ENCODE measurements at regions not wholly inside any gene's neighbourhood (a gene's known extent, or its start where the extent isn't known, plus 50 kb on each side); places are given as distances from the start of the nearest gene placed in this dataset.

DNA sequence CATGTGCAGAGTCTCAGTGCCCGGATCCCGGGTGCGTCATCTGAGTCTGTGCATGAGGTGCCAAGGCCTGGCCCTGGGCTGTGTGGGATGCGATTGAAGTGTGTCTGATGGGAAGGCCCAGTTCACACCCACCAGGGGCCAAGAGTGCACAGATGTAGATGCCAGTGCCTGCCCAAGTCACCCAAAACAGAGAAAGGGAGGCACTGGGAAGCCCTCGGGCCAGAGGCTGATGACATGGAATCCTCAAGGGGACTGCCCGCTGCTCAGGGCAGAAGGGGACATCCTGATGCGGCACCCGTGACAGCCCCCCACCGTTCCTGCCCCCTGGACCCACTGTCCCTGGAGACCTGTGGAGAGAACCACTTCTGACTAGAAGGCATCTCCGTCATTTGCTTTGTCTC lies 72.2 kb upstream of the ZNF479 start:
- H3K27me3 ChIP-seq = no peaks in the 10 kb centered on the region
- H3K4me1 ChIP-seq = no peaks in the 10 kb centered on the region
- no peaks in the 10 kb centered on the region; the same call in none of the 2 replicates for H3K9me3 ChIP-seq
- no peaks in the 10 kb centered on the region for H3K36me3 ChIP-seq
- no peak for DNase-seq
- TF ChIP-seq, protein P1, sequence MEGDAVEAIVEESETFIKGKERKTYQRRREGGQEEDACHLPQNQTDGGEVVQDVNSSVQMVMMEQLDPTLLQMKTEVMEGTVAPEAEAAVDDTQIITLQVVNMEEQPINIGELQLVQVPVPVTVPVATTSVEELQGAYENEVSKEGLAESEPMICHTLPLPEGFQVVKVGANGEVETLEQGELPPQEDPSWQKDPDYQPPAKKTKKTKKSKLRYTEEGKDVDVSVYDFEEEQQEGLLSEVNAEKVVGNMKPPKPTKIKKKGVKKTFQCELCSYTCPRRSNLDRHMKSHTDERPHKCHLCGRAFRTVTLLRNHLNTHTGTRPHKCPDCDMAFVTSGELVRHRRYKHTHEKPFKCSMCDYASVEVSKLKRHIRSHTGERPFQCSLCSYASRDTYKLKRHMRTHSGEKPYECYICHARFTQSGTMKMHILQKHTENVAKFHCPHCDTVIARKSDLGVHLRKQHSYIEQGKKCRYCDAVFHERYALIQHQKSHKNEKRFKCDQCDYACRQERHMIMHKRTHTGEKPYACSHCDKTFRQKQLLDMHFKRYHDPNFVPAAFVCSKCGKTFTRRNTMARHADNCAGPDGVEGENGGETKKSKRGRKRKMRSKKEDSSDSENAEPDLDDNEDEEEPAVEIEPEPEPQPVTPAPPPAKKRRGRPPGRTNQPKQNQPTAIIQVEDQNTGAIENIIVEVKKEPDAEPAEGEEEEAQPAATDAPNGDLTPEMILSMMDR (IDR thresholded peaks at IDR 0.05; ENCODE audit: low read depth, low read length) = no peak
- H3K4me3 ChIP-seq (ENCODE audit: low read depth, low read length) = no peak overlapping the region

DNA sequence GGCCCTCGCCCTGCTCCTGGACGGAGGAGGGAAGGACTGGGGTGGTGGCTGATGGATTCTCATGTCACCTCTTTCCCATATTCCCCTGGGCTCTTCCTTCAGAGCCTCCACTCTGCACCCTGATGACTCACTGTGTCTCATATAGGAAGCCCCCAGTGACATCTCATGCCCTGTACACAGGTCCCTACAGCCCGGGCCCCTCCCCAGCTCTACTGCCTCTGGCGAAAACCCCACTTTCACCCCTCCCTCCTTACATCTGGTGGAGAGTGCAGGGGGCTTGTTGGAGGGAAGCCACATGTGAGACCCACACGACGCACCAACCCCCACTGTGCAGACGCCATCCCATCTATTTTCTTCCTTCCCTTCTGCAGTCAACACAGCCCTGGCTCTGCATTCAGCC lies 72.8 kb upstream of the ZNF479 start:
- TF ChIP-seq, protein P1 (IDR thresholded peaks at IDR 0.05; ENCODE audit: low read depth, low read length) = no peak
- no peaks in the 10 kb centered on the region; the same call in none of the 2 replicates for H3K9me3 ChIP-seq
- H3K4me3 ChIP-seq (ENCODE audit: low read depth, low read length) = no peak overlapping the region
- no peaks in the 10 kb centered on the region for H3K27me3 ChIP-seq
- DNase-seq = no peak
- H3K36me3 ChIP-seq = no peaks in the 10 kb centered on the region
- no peaks in the 10 kb centered on the region for H3K4me1 ChIP-seq

DNA sequence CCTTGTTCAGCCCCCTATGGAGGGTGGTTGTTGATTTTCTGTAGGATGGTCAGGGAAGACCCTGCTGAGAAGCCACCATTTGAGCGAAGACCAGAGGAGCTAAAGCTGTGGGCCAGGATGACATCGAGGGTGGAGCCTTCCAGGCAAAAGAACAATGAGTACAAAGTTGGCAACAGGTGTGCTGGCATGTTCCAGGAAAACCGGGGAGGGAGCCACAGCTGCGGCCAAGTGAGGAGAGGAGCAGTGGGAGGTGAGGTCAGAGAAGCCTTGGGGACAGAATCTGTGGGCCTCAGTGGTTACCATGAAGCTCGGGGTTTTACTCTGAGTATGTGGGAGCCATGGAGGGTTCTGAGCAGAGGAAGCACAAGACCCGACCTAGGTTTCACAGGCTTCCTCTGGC lies 75.6 kb upstream of the ZNF479 start:
- Histone ChIP-seq H3K4me3 (ENCODE audit: low read depth, low read length) (no peak overlapping the region), H3K4me1 (no peaks in the 10 kb centered on the region), H3K9me3 (no peaks in the 10 kb centered on the region; the same call in 1 of the 2 replicates), H3K27me3 (no peaks in the 10 kb centered on the region), H3K36me3 (no peaks in the 10 kb centered on the region)
- DNase-seq = no peak
- TF ChIP-seq, protein P1 (IDR thresholded peaks at IDR 0.05; ENCODE audit: low read depth, low read length) = no peak

- Histone ChIP-seq H3K27me3 (no peaks in the 10 kb centered on the region), H3K9me3 (no peaks in the 10 kb centered on the region; the same call in 1 of the 2 replicates), H3K36me3 (no peaks in the 10 kb centered on the region), H3K4me1 (no peaks in the 10 kb centered on the region), H3K4me3 (ENCODE audit: low read depth, low read length) (no peak overlapping the region)
- TF ChIP-seq, protein P1 (IDR thresholded peaks at IDR 0.05; ENCODE audit: low read depth, low read length) = no peak
- DNase-seq = no peak
These were observed 78.0 kb upstream of the ZNF479 start for GRCh38 chr7:57210212-57210611.

- no peak overlapping the region for H3K4me3 ChIP-seq (ENCODE audit: low read depth, low read length)
- no peaks in the 10 kb centered on the region for H3K27me3 ChIP-seq
- no peaks in the 10 kb centered on the region; the same call in 1 of the 2 replicates for H3K9me3 ChIP-seq
- no peaks in the 10 kb centered on the region for H3K36me3 ChIP-seq
- H3K4me1 ChIP-seq = no peaks in the 10 kb centered on the region
- TF ChIP-seq, protein P1 (IDR thresholded peaks at IDR 0.05; ENCODE audit: low read depth, low read length) = no peak
- DNase-seq = no peak
These were observed 78.6 kb upstream of the ZNF479 start for GRCh38 chr7:57210871-57211270.

- H3K4me3 ChIP-seq (ENCODE audit: low read depth, low read length) = no peak overlapping the region
- TF ChIP-seq, protein P1 (IDR thresholded peaks at IDR 0.05; ENCODE audit: low read depth, low read length) = no peak
- no peaks in the 10 kb centered on the region; the same call in 1 of the 2 replicates for H3K9me3 ChIP-seq
- no peaks in the 10 kb centered on the region for H3K27me3 ChIP-seq
- no peak for DNase-seq
- H3K36me3 ChIP-seq = no peaks in the 10 kb centered on the region
- no peaks in the 10 kb centered on the region for H3K4me1 ChIP-seq
These were observed 79.3 kb upstream of the ZNF479 start for GRCh38 chr7:57211428-57212100.
